GM21390 (cell line): ENCODE measurements at regions not wholly inside any gene's neighbourhood (a gene's known extent, or its start where the extent isn't known, plus 50 kb on each side); places are given as distances from the start of the nearest gene placed in this dataset.

Experiments
- ATAC-seq: cut with Tn5 transposase; IDR thresholded peaks from one replicate; pipeline ENCODE4 v1.9.1; 2021; ENCODE audit not compliant: unreplicated experiment

DNA sequence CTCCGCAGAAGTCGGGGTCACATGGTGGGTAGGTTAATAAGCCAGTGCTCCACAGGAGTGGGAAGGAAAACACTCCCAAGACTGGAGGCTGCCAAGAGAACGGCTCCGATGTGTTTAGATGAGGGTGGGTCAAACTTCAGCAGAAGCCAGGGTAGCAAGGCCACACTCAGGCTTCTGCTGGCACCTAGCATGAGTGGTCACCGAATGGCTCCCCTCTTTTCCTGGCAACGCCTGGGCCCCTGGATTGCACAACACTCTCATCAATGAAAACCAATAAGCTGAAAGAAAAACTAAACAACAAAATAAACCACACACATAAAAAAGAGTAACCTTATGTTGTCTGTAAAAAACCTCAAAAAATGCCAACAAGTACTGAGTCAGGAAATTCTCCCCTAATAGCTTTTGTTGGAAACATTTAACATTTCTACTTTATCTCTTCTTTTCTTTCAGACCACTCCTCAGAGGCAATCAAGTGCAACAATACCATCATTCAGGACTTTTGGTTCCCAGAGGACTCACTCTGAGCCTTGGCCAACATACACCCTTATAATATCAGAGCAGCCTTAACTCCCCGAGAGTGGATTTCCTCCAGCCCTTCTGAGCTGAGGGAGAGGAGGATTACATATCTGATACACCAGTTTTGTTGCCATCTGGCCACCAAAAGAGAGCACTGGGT, 279.9 kb downstream of the ENC1 start:
- no peak for ATAC-seq

DNA sequence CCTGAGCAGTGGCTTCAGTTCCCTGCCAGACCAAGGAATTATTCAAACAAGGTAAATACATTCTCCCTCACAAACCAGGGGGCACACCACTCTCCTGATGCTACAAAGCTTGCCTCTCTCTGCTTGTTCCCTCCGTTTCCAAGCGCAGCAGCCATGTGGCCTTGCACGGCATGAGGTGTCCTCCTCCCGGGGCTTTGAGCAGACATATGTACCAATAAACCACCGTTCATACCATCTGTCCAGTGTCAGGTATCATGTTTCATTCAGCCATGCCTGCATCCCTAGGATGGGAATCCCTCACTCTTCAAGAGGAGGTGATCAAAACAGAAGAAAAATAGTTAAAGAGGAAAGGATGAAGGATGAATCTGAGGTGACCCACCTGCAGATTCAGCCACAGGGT, 282.7 kb downstream of the ENC1 start:
- ATAC-seq: no peak

GRCh38 chr5:74356009-74356695, 284.4 kb downstream of the ENC1 start:
- no peak for ATAC-seq

GRCh38 chr5:74355041-74355824, 285.3 kb downstream of the ENC1 start:
- ATAC-seq: no peak

- ATAC-seq: no peak
These were observed 288.3 kb downstream of the ENC1 start for GRCh38 chr5:74352256-74352655.

DNA sequence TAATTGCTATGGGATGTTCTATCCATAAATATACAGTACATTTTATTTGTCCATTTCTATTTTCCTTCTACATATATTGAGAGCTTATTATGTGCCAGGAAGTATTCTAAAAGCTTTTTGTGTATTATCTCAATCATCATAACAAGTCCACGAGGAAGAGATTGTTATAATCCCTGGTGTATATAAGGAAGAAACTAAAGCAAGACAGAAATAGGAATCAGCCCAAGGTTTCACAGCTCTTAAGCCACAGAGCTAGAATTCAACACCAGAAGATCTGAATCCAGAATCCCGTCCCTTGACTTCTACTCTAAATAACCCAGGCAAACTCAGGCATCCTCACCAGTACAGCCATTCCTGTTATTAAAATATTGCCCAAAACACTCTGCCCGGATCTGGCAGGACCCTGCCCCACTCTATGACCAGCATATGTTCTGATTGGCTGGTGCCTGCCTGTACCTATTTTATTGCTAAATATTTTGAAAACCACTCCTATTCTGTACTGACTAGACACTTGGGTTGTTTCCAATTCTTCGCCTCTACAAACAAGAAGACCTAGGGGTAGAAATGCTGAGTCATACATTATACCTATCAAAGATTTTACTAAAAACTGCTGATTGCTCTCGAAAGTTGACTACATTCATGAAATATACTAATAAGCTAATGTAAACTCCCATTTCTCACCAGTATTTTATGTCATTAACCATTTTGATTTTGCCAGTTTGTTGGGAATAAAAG, 297.4 kb downstream of the ENC1 start:
- ATAC-seq: no peak

- no peak for ATAC-seq
These were observed 298.3 kb downstream of the ENC1 start for GRCh38 chr5:74342182-74342581.

- ATAC-seq: no peak
These were observed 299.3 kb downstream of the ENC1 start for GRCh38 chr5:74341221-74341620.

DNA sequence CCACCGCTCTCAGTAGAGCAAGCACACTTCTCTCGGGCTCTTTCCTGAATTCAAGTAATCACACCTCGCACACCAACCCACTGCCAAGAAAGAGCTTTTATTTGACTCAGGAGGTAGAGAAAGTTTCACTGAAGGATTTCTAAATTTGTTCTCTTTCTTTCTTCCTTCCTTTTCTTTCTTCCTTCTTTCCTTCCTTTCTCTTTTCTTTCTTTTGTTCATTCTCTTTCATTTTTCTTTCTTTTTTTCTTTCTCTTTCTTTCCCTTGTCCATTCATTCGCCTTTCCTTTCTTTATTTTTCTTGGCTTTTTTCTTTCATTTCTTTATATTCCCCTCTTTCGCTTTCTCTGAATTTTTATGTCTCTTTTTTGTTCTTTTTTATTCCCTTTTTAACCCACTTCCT, 300.1 kb downstream of the ENC1 start:
- ATAC-seq: no peak

GRCh38 chr5:74337984-74338310, 302.6 kb downstream of the ENC1 start:
- no peak for ATAC-seq

- no peak for ATAC-seq
These were observed 303.1 kb downstream of the ENC1 start for GRCh38 chr5:74337254-74337983.

- ATAC-seq: no peak
These were observed 304.2 kb downstream of the ENC1 start for GRCh38 chr5:74336297-74336696.

- no peak for ATAC-seq
These were observed 305.7 kb downstream of the ENC1 start for GRCh38 chr5:74334762-74335384.

DNA sequence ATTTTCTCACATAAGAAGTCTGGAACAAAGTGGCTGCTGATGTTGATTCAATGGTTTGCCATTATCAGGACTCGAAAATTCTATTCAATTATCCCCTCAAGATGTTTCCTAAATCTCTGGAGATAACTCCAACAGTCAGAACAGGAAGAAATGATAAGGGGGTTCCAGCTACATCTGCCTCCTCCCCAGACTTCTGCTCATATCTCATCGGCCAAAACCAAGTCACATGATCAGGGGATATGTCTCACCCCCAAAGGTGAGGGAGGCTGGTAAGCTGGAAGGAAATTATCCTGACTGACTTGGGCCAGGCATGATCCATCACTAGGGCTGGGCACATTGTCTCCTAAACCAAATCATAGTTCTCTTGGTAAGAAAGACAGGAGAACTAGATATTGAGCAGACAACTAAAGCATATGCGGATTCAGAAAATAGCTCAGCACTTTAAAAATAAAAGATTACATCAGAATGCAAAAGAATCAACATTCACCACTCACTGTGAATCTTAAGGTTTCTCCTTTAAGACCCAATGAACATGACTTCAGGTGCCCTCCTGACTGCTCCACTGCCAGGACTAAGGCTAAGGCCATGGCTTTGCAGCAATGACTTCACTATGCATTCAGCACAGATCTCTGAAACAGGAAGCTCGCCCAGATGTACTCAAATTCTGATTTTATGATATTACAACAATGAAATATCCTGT, 306.3 kb downstream of the ENC1 start:
- ATAC-seq: no peak

DNA sequence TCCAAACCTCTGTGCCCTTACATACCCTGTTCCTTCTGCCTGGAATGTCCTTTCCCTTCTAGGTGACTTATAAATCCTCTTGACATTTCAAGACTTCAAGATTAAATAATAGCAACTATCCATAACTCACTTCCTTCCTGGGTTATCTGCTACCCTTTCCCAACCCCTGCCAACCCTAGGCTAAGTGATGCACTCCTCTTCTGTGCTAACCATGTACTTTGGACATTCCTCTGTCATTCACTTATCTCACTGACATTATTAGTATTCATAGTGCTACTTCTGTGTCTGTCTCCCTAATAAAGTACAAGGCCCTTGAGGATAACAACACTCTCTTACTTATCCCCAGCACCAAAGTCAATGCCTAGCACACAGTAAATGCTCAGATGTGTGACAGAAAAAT, 307.1 kb downstream of the ENC1 start:
- no peak for ATAC-seq

DNA sequence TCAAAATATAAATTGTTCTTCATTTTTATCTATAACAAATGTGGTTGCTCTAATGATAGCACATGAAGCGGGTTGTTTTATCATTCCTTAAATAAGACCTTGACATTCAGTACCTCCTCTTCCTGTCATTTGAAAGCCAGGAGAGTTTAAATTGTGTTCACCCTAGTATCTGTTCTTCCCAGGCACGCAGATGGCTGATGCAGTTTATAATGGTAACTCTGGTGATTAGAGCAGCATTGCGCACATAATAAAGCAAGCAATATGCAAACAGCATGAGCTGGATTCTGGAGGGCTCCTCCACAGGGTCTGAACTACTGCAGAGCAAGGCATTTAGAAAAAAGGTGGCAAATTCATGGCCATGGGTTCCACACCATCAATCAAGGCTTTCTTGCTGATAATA, 307.8 kb downstream of the ENC1 start:
- no peak for ATAC-seq

- ATAC-seq: no peak
These were observed 308.5 kb downstream of the ENC1 start for GRCh38 chr5:74332006-74332405.

DNA sequence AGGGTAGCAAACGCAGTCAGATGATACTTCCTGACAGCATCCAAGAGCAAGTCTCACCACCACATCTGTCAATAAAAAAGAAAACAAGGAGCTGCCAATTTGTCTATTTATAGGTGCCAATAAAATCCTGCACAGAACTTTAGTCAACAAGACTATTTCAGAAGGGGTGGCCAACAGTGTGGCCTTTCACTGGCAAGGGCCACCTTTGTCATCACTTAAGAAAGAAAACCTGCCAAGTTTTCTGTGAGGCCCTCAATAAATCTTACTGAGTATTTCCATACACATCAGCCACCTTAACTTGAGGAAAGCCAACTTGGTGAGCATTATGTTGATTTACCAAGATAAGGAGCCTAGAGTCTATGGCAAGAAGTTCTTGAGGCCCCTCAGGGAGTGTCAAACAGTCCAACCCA, 312.3 kb downstream of the ENC1 start:
- no peak for ATAC-seq

GRCh38 chr5:74327339-74327685, 313.2 kb downstream of the ENC1 start:
- ATAC-seq: no peak
